OCI-LY7 (cell line): ENCODE measurements at regions not wholly inside any gene's neighbourhood (a gene's known extent, or its start where the extent isn't known, plus 50 kb on each side); places are given as distances from the start of the nearest gene placed in this dataset.

Experiments
- CTCF ChIP-seq: fragments of 200-600 bp; sonication (generic); conservative IDR thresholded peaks from 2 replicates; pipeline ENCODE4 v1.5.1; 2014; ENCODE audit warnings: mild to moderate bottlenecking, antibody characterized with exemption, low read length, moderate library complexity, mixed read lengths
- EZH2phosphoT487 ChIP-seq: fragments of 200-600 bp; sonication (generic); IDR thresholded peaks from 2 replicates; pipeline ENCODE4 v1.6.1; 2018; ENCODE audit warnings: low read depth, borderline replicate concordance, mild to moderate bottlenecking, mixed run types, antibody characterized with exemption, low read length, moderate library complexity, mixed read lengths

GRCh38 chr9:2570615-2571479, 50.7 kb upstream of the VLDLR start:
- no peak for TF ChIP-seq CTCF
- TF ChIP-seq EZH2phosphoT487: no peak
